GM18519 (cell line): ENCODE measurements at regions not wholly inside any gene's neighbourhood (a gene's known extent, or its start where the extent isn't known, plus 50 kb on each side); places are given as distances from the start of the nearest gene placed in this dataset.
"Not testable (repeated sequence)": the region's sequence is repeated elsewhere in the genome, so short reads cannot be mapped to it uniquely, and the experiment has no call there.

Experiments used
- ATAC-seq: cut with Tn5 transposase; IDR thresholded peaks from one replicate; pipeline ENCODE4 v1.9.1; 2021; ENCODE audit warnings: mild to moderate bottlenecking, moderate library complexity; ENCODE audit not compliant: unreplicated experiment, low FRiP score

DNA sequence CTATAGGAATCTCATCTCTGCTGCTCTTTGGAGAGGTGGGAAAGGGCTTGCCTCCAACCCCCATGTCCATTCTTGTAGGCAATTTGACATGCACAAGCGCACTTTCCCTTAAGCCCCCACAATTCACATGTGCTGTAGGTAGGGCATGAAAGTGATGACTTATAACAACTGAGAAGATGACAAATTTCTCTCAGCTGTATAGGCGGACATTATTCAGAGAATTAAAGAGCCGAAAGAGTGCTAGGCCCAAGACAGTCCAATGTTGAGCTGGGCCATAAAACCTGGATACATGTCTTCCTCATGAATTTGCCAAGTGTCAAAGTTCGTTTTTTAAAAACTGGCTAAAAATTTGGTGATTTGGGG lies 106.3 kb upstream of the LYPLAL1 start:
- no peak for ATAC-seq

DNA sequence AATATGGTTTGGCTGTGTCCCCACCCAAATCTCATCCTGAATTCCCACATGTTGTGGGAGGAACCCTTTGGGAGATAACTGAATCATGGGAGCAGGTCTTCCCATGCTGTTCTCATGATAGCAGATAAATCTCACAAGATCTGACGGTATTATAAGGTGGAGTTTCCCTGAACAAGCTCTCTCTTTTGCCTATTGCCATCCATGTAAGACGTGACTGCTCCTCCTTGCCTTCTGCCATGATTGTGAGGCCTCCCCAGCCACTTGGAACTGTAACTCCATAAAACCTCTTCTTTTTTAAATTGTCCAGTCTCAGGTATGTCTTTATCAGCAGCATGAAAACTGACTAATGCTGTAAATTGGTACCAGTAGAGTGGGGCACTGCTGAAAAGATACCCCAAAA lies 103.3 kb upstream of the LYPLAL1 start:
- not testable (repeated sequence) for ATAC-seq

DNA sequence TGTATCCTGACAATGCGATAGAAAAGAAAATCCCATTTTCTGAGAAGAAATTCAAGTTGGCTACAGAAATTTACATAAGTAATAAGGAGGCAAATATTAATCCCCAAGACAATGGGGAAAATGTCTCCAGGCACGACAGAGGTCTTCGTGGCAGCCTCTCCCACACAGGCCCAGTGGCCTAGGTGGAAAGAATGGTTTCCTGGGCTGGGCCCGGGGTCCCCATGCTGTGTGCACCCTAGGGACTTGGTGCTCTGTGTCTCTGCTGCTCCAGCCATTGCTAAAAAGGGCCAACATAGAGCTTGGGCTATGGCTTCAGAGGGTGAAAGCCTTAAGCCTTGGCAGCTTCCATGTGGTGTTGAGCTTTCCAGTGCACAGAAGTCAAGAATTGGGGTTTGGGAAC lies 102.5 kb upstream of the LYPLAL1 start:
- no peak for ATAC-seq

DNA sequence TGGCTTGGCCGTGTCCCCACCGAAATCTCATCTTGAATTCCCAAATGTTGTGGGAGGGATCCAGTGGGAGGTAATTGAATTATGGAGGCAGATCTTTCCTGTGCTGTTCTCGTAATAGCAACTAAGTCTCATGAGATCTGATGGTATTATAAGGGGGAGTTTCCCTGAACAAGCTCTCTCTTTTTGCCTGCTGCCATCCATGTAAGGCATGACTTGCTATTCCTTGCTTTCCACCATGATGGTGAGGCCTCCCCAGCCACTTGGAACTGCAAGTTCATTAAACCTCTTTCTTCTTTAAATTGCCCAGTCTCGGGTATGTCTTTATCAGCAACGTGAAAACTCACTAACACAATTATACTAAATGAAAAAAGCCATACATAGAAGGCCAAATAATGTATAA lies 101.3 kb upstream of the LYPLAL1 start:
- ATAC-seq = no peak

DNA sequence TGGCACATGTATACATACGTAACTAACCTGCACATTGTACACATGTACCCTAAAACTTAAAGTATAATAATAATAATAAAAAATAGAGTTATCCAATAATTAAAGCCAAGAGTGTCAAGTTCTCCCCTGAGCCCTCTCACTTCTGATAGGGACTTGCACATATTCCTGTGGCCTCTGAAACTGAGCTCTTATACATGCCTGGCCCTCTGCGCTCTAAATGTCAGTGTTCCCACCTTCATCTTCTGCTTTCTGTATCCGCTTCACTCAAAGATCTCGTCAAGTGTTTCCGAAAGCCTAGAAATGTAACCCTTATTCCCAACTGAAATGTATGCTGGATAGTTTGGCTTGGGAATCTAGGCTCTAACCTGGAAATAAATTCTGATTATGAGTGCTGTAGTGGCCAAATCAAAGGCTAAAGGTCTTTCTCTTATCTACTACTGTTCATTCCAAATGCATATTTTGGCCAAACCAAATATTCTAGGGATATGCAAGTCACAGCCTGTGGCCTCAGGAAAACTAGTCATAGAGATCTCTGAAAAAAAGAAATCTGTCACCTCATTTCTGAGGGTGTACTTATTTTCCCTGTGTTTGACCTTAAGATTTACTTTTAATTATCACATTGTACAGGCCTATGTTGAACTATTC lies 99.5 kb upstream of the LYPLAL1 start:
- no peak for ATAC-seq

DNA sequence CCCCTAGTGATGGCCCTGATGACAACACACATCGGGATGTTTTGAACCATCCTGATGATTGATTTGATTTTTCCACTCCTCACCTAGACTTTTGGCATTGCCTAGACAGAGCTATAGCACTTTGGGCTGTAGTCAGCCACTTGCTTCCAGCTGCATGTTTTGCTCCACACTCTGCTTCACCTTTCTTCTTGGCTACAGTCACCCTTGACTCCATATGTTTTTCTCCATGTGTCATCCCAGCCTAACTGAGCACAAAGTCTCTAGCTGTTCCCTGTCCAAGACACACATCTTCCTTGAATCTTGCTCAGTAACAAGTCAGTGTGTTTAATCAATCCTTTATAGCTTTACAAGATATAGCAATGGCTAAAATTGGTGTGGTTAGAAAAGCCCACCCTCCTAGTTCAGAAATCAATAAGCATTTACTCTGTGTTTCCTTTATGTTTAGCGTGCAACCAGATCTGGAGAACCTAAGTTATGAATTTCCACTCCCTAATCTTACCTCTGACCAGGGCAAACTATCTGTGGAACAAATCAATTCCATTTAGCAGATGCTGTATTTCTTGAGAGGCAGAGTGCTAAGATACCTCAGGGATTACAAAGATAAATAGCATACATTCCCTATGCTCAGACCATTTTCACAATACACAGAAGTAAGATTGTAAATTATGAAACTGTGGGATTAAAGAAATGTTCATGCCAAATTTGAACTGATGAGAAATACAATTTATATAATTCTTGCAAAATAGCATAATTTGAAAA lies 98.4 kb upstream of the LYPLAL1 start:
- no peak for ATAC-seq

DNA sequence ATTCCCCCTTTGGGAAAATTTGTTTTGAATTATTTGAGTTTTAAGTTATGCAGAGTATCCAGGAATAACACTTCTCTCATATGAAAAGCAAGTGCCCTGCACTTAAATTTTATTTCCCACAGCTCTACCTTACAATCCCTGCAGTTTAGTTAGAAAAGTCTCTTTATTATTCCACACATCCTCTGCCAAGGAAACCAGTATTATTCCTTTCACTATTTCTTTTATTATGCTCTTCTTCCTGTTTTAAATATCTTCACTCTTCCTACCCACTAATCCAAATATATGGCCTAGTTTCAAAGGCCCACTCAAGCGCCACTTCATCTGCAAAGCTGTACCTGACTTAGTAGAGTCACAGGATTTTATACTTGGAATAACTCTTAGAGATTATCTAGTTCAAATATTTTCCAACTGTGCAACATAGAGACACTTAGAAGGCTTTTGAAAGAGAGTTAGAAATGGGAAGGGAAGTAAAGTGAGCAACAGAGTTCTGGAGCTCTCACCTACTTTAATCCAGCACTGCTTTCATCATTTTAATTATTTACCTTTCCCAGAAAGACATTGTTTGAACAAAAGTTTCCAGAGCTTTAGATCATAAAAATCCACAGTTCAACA lies 97.2 kb upstream of the LYPLAL1 start:
- no peak for ATAC-seq

DNA sequence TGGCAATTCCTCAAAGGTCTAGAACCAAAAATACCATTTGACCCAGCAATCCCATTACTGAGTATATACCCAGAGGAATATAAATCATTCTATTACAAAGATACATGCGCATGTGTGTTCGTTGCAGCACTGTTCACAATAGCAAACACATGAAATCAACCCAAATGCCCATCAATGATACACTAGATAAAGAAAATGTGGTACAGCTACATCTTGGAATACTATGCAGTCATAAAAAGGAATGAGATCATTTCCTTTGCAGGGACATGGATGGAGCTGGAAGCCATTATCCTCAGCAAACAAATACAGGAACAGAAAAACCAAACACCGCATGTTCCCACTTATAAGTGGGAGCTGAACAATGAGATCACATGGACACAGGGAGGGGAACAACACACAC lies 95.9 kb upstream of the LYPLAL1 start:
- ATAC-seq = not testable (repeated sequence)

DNA sequence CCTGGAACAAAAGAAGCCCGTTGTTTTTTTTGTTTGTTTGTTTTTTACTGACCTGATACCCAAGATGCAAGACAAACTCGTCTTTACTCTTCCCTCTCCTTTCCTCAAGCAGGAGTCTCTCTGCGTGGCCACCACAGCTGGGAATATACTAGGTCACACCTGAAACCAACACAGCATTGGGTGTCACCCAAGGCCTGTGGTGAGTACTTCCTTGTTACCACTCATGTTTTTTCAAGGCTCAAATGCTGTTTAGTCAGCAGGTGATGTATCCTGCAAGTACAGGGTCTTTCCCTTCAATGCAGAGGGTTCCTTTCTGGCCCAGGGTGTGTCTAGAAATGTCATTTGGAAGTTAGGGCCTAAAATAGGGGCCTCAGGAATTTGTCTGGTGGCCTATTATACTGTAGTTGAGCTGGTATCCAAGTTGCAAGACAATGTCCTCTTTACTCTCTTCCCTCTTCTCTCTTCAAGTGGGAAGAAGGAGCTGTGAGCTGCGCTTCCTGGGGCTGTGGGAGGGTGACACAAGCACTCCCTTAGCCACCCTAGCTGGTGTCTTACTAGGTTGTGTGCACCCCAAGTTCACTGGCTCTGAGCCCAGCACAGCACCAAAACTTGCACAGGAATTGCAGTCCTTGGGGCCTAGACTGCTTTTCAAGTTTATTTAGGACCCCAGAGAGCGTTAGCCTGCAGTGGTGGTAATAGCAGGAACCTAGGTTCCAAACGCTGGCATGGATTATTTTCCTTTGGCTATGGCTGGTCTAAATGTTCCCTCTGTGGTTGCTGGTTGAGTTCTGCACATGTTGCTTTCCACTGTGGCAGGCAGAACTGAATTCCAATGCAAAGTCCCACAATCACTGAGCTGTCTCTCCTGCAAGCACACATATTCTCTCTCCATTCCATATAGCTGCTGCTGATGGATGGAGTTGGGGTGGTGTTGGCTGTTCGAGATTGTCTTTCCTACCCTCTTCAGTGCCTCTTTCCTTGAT lies 91.4 kb upstream of the LYPLAL1 start:
- no peak for ATAC-seq

DNA sequence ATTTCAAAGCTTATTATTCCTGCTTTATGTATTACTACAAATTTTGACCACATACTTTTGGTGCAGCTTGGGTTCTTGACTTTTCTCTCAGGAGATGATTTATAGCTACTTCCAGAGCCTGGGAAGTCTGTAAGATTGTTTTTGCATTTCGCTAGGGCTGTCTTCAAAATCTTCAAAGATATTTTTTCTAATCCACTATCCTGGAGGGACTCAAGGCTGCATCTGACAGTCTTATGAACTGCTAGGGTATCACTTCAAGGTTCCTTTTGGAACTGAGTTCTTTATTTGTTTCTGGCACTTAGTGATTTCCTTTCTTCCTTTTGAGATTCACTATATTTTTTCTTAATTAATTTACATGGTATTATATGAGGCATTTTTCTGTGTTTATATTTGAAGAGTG lies 90.0 kb upstream of the LYPLAL1 start:
- no peak for ATAC-seq

DNA sequence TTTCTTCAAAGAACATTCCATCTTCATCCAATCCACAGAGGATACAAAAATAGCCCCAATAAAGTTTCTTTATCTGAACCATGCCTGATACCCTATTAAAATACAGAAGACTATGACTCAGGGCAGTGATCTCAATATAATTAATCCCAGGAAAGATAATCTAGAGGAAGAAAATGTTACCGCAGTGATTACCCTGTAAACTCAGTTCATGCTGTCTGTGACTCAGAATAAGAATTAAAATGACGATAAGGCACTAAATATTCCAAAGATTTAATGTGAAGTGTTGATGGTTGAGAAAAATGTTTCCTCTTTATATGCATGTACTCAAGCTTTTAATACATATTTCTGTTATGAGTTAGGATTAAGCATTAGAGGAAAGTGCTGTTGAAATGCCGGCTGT lies 88.6 kb upstream of the LYPLAL1 start:
- ATAC-seq = no peak

DNA sequence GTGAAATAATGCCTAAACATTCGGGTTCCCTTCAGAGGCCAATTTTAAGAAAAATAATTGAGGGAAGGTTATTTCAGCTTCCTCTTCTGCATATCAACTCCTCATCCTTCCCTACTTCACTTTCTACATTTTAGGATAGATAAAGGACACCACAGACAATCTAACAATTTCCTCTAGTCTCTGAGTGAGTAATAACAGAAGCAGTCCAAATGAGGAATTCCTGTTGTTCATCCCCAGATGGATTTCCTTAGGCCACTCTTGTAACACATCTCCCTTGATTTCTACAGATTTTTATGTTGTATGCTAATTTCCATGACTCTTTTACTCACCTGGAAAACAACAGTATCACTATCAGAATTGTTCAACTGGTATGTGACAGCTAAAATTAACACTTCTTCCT lies 87.7 kb upstream of the LYPLAL1 start:
- no peak for ATAC-seq

DNA sequence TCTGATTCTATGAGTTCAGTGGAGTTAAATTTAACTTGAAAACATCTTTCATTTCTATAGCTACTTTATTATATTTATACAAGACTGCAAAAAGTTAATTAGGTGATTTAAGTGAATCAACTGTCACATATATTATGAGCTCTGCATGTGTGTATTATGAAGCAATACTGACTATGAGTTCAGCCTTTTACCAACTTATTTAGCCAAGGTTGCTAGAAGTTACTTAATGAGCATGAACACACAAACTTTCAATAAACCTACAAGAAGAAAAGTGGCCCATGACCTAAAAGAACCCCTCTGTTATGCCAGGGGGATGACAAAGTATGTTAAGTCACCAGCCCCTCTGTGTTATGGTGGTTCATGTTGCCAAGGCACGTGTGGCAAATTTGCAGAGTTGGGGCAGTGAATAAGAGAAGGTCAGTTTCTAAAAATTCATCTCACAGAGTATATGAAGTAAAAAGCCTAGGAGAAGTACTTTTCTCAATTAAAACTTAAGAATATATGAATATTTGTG lies 86.7 kb upstream of the LYPLAL1 start:
- no peak for ATAC-seq

DNA sequence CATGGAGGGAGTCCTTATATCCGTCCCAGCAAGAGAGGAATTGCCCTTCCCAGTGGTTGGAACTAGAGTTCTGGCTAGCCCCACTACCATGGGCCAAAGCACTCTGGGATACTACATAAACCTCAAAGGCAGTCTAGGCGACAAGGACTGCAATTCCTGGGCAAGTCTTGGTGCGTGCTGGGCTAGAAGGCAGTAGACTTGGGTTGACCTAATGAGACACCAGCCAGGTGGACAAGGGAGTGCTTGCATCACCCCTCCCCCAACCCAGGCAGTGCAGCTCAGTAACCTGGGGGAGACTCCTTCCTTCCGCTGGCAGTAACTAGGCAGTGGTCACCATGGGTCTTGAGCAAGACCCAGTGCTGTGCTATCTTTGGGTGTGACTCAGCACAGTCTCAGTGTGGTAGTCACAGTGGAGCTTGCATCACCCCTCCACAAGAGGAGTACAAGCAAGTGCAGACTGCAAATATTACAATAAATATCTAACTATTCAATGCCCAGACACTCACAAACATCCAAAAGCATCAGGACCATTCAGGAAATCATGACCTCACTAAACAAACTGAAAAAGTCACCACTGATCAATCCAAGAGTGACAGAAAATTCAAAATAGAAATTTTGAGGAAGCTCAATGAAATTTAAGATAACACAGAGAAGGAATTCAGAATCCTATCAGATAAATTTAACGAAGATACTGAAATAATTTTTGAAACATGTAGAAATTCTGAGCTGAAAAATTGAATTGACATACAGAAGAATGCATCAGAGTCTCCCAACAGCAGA lies 84.7 kb upstream of the LYPLAL1 start:
- ATAC-seq = peak; percentile 77

DNA sequence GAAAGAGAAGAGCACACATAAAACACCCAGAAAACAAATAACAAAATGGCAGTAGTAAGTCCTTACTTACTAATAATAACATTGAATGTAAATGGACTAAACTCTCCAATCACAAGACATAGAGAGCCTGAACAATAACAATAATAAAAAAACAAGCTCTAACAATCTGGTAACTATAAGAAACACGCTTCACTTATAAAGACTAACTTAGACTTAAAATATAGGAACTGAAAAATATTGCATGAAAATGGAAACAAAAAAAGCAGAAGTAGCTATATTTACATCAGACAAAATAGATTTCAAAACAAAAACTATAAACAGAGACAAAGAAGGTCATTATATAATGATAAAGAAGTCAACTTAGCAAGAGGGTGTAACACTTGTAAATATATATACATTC lies 83.1 kb upstream of the LYPLAL1 start:
- ATAC-seq = peak; percentile 68

DNA sequence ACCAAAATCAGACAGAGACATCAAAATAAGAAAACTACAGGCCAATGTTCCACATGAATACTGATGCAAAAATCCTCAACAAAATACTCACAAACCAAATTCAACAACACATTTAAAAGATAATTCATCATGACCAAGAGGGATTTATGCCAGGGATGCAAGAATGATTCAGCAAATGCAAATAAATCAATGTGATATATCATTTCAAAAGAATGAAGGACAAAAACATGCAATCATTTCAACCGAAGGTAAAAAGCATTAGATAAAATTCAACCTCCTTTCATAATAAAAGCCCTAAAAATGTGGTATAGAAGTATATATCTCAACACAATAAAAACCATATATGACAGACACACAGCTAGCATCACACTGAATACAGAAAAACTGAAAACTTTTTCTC lies 81.5 kb upstream of the LYPLAL1 start:
- no peak for ATAC-seq

DNA sequence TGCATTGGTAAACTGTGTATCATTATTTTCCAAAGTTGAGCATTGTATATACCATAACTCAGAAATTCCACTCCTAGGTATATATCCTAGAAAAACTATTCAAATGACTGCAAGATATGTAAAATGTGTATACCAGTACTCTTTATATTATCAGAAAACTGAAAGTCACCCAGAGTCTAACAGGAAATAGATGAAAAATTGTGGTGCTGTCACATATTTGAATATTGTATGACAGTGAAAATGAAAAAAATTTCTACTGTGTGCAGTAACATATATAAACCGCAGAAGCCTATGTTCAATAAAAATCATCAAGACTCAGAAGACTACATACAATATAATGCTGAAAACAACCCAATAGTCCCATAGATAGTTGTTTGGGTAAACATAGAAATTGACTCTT lies 74.4 kb upstream of the LYPLAL1 start:
- ATAC-seq = peak; percentile 70

DNA sequence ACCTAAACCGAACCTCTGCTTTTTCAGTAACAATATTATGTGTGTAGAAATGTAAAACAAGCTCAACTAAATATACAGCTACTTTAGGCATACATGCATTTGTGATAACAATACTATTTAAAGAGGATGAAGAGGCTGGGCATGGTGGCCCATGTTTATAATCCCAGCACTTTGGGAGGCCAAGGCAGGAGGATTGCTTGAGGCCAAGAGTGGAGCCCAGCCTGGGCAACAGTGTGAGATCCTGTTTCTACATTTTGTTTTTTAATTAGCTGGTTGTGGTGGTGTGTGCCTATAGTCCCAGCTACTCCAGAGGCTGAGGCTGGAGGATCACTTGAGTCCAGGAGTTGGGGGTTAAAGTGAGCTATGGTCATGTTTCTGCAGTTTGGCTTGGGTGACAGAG lies 73.6 kb upstream of the LYPLAL1 start:
- ATAC-seq = no peak

DNA sequence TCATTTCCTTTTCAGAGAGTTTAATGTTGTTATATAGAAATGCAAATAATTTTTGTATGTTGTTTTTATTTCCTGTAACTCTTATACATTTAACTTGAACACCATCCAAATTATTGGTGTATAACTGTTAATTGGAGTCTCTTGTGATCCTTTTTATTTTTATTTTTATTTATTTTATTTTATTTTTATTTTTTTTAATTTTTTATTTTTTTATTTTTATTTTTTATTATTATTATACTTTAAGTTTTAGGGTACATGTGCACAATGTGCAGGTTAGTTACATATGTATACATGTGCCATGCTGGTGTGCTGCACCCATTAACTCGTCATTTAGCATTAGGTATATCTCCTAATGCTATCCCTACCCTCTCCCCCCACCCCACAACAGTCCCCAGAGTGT lies 71.2 kb upstream of the LYPLAL1 start:
- ATAC-seq = not testable (repeated sequence)

DNA sequence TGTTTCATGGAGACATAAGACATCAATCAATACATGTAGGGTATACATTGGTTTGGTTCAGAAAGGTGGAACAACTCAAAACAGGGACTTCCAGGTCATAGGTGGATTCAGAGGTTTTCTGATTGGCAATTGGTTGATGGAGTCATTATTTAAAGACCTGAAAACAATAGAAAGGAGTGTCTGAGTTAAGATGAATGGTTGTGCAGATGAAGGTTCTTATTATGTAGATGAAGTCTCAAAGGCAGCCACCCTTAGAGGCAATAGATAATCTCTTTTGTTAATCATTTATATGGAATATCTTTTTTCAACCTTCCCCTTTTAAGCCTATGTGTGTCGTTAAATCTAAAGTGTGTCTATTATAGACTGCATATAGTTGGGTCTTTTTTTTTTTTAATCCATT lies 67.8 kb upstream of the LYPLAL1 start:
- no peak for ATAC-seq
